H1 (cell line): ENCODE measurements at regions not wholly inside any gene's neighbourhood (a gene's known extent, or its start where the extent isn't known, plus 50 kb on each side); places are given as distances from the start of the nearest gene placed in this dataset.

Experiments used
- CTCF ChIA-PET: fragments of 300-600 bp; sonication (Branson Sonifier 250); formaldehyde crosslinking; loops from one replicate; lab custom pipeline; 2021; ENCODE audit not compliant: partially characterized antibody; lab: Charles Lee
- POLR2A ChIA-PET: fragments of 300-600 bp; sonication (Branson Sonifier 250); formaldehyde crosslinking; loops from one replicate; lab custom pipeline; 2021; ENCODE audit warnings: inconsistent platforms; ENCODE audit not compliant: partially characterized antibody; lab: Charles Lee
- DNase-seq, 2 experiments: peaks; one replicate each; pipeline versions ENCODE4 v3.0.0 to v3.0.0-alpha.2; 2010 to 2022; ENCODE audit warnings: low spot score in 2 of 2, low read depth in 1 of 2, mixed read lengths in 1 of 2
- FAIRE-seq: peaks from 2 replicates; lab custom pipeline; 2011; peaks lifted over from hg19 to GRCh38; lab: Jason Lieb, UNC
- H2AFZ ChIP-seq: 2 replicates; pipeline ENCODE4 v1.8.1; 2012; ENCODE audit warnings: low read length, inconsistent platforms
- H2AK5ac ChIP-seq: 2 replicates; pipeline ENCODE4 v1.6.1; 2013; ENCODE audit warnings: low read depth, low read length
- H2BK120ac ChIP-seq: replicated peaks from 2 replicates; pipeline ENCODE3; 2013; ENCODE audit warnings: low read depth, low read length, inconsistent platforms
- H2BK12ac ChIP-seq: 2 replicates; pipeline ENCODE4 v1.6.1; 2013; ENCODE audit warnings: low read depth, low read length
- H2BK15ac ChIP-seq: 2 replicates; pipeline ENCODE4 v1.6.1; 2013; ENCODE audit warnings: low read length
- H2BK20ac ChIP-seq: 2 replicates; pipeline ENCODE4 v1.6.1; 2013; ENCODE audit warnings: low read length
- H2BK5ac ChIP-seq: 2 replicates; pipeline ENCODE4 v1.6.1; 2013; ENCODE audit warnings: low read depth, low read length
- H3K14ac ChIP-seq: 2 replicates; pipeline ENCODE4 v1.6.1; 2013; ENCODE audit warnings: inconsistent platforms; ENCODE audit not compliant: insufficient read length
- H3K18ac ChIP-seq: 2 replicates; pipeline ENCODE4 v1.6.1; 2013; ENCODE audit warnings: low read length; ENCODE audit errors: extremely low read depth
- H3K23ac ChIP-seq: 2 replicates; pipeline ENCODE4 v1.6.1; 2013; ENCODE audit warnings: inconsistent platforms; ENCODE audit not compliant: insufficient read length
- H3K23me2 ChIP-seq: 2 replicates; pipeline ENCODE4 v1.6.1; 2013; ENCODE audit warnings: low read depth, low read length
- H3K27ac ChIP-seq: 2 replicates; pipeline ENCODE4 v1.6.1; 2011; ENCODE audit warnings: low read depth, low read length, inconsistent platforms
- H3K27me3 ChIP-seq, 4 experiments: replicated peaks in 1 of 4; 1 replicate in 1 of 4; 2 replicates in 3 of 4; pipeline versions ENCODE4 v1.6.1 to v1.8.1; 2011 to 2013; ENCODE audit warnings: low read length in 3 of 4, mild to moderate bottlenecking in 3 of 4, inconsistent platforms in 2 of 4, mixed read lengths in 2 of 4, moderate library complexity in 1 of 4; ENCODE audit not compliant: control insufficient read depth in 3 of 4, insufficient read depth in 3 of 4; ENCODE audit errors: extremely low read depth in 1 of 4
- H3K36me3 ChIP-seq, 4 experiments: 2 replicates each; pipeline versions ENCODE4 v1.6.1 to v1.8.1; 2011 to 2013; ENCODE audit warnings: mild to moderate bottlenecking in 4 of 4, low read length in 3 of 4, moderate library complexity in 2 of 4, control low read depth in 1 of 4, inconsistent platforms in 1 of 4; ENCODE audit not compliant: insufficient read depth in 4 of 4, control insufficient read depth in 2 of 4
- H3K4ac ChIP-seq: replicated peaks from 2 replicates; pipeline ENCODE3; 2013; ENCODE audit warnings: low read length, low read depth, mixed read lengths, inconsistent platforms; ENCODE audit not compliant: insufficient read length
- H3K4me1 ChIP-seq, 4 experiments: replicated peaks in 1 of 4; 1 replicate in 1 of 4; 2 replicates in 3 of 4; pipeline versions ENCODE4 v1.6.1 to v1.8.1; 2011 to 2013; ENCODE audit warnings: low read length in 3 of 4, inconsistent platforms in 2 of 4, mixed read lengths in 1 of 4; ENCODE audit not compliant: insufficient read depth in 4 of 4, control insufficient read depth in 3 of 4
- H3K4me2 ChIP-seq, 2 experiments: 2 replicates each; pipeline versions ENCODE4 v1.6.1 to v1.8.1; 2011 to 2013; ENCODE audit warnings: low read depth in 2 of 2, low read length in 2 of 2, control low read depth in 1 of 2, inconsistent platforms in 1 of 2, mild to moderate bottlenecking in 1 of 2; ENCODE audit not compliant: insufficient read depth in 1 of 2
- H3K4me3 ChIP-seq, 4 experiments: fragments of 200-600, 300-600 bp in 1 of 4; sonication (generic), shearing (Covaris generic), sonication (Bioruptor Twin) in 1 of 4; 2 replicates each; pipeline versions ENCODE4 v1.5.1 to v1.8.1; 2011 to 2016; ENCODE audit warnings: low read length in 4 of 4, low read depth in 3 of 4, control low read depth in 2 of 4, inconsistent platforms in 2 of 4, mild to moderate bottlenecking in 2 of 4, mixed read lengths in 1 of 4, moderate library complexity in 1 of 4; ENCODE audit not compliant: insufficient read depth in 2 of 4; ENCODE audit errors: extremely low read depth in 1 of 4
- H3K56ac ChIP-seq: replicated peaks from 2 replicates; pipeline ENCODE3; 2013; ENCODE audit warnings: low read depth, mild to moderate bottlenecking, mixed read lengths, low read length, inconsistent platforms; ENCODE audit not compliant: insufficient read length
- H3K79me1 ChIP-seq: 2 replicates; pipeline ENCODE4 v1.6.1; 2013; ENCODE audit warnings: low read depth, low read length, control low read depth
- H3K79me2 ChIP-seq, 2 experiments: 2 replicates each; pipeline versions ENCODE4 v1.6.1 to v1.8.1; 2012 to 2013; ENCODE audit warnings: low read length in 2 of 2, mild to moderate bottlenecking in 2 of 2, inconsistent platforms in 1 of 2; ENCODE audit not compliant: insufficient read depth in 2 of 2, control insufficient read depth in 1 of 2
- H3K9ac ChIP-seq, 4 experiments: replicated peaks in 1 of 4; 1 replicate in 1 of 4; 2 replicates in 3 of 4; pipeline versions ENCODE4 v1.6.1 to v1.8.1; 2011 to 2013; ENCODE audit warnings: low read depth in 3 of 4, low read length in 3 of 4, control low read depth in 2 of 4, mild to moderate bottlenecking in 2 of 4, moderate library complexity in 2 of 4, inconsistent platforms in 1 of 4; ENCODE audit errors: extremely low read depth in 1 of 4
- H3K9me3 ChIP-seq, 2 experiments: 2 replicates each; pipeline versions ENCODE4 v1.6.1 to v1.8.1; 2012 to 2013; ENCODE audit warnings: mild to moderate bottlenecking in 2 of 2, moderate library complexity in 2 of 2, control low read depth in 1 of 2, inconsistent platforms in 1 of 2, low read depth in 1 of 2, low read length in 1 of 2, mixed read lengths in 1 of 2; ENCODE audit not compliant: insufficient read depth in 2 of 2
- H4K20me1 ChIP-seq, 2 experiments: replicated peaks in 1 of 2; 2 replicates each; pipeline versions ENCODE3 to v1.8.1; 2011 to 2013; ENCODE audit warnings: inconsistent platforms in 2 of 2, low read length in 2 of 2, mild to moderate bottlenecking in 1 of 2; ENCODE audit not compliant: insufficient read depth in 2 of 2, control insufficient read depth in 1 of 2
- H4K5ac ChIP-seq: 2 replicates; pipeline ENCODE4 v1.6.1; 2013; ENCODE audit warnings: low read length, low read depth, mixed read lengths, inconsistent platforms; ENCODE audit not compliant: insufficient read length
- H4K8ac ChIP-seq: 2 replicates; pipeline ENCODE4 v1.8.0; 2013; ENCODE audit warnings: mild to moderate bottlenecking, moderate library complexity, low read length, inconsistent platforms; ENCODE audit not compliant: insufficient read depth; ENCODE audit errors: extremely low read depth
- H4K91ac ChIP-seq: replicated peaks from 2 replicates; pipeline ENCODE3; 2013; ENCODE audit warnings: low read length, mixed read lengths, inconsistent platforms; ENCODE audit not compliant: insufficient read length
- FOSL1 ChIP-seq: IDR thresholded peaks from 2 replicates; pipeline ENCODE4 v1.6.1; 2011; ENCODE audit warnings: mild to moderate bottlenecking, low read depth, low read length, moderate library complexity; ENCODE audit not compliant: insufficient read depth
- GTF2F1 ChIP-seq: IDR thresholded peaks from 2 replicates; pipeline ENCODE4 v1.6.1; 2012; ENCODE audit warnings: low read depth, low read length, improper control_type of control experiment, borderline replicate concordance
- KDM1A ChIP-seq: fragments of 200-600, 300-600 bp; sonication (generic); IDR thresholded peaks from 2 replicates; pipeline ENCODE4 v1.7.1; 2016; ENCODE audit warnings: mild to moderate bottlenecking, low read length, borderline replicate concordance
- MAFK ChIP-seq: IDR thresholded peaks from 2 replicates; pipeline ENCODE4 v1.6.1; 2012; ENCODE audit warnings: low read depth, mild to moderate bottlenecking, improper control_type of control experiment, low read length
- NANOG ChIP-seq: IDR thresholded peaks from 2 replicates; pipeline ENCODE4 v1.6.1; 2011; ENCODE audit warnings: low read length, low read depth, mild to moderate bottlenecking, inconsistent platforms; ENCODE audit not compliant: insufficient read depth, poor library complexity, severe bottlenecking
- POLR2AphosphoS5 ChIP-seq: IDR thresholded peaks from 2 replicates; pipeline ENCODE4 v1.6.1; 2011; ENCODE audit warnings: low read depth, low read length
- RFX5 ChIP-seq: IDR thresholded peaks from 2 replicates; pipeline ENCODE4 v1.6.1; 2011; ENCODE audit warnings: low read depth, low read length, improper control_type of control experiment, borderline replicate concordance
- RNF2 ChIP-seq: fragments of 200-900, 300-1000 bp; sonication (generic); IDR thresholded peaks from 2 replicates; pipeline ENCODE4 v1.7.1; 2016; ENCODE audit warnings: borderline replicate concordance, low read depth, mild to moderate bottlenecking, antibody characterized with exemption, low read length; ENCODE audit not compliant: poor library complexity, severe bottlenecking; ENCODE audit errors: missing control alignments
- SP2 ChIP-seq: IDR thresholded peaks from 2 replicates; pipeline ENCODE4 v1.6.1; 2012; ENCODE audit warnings: mild to moderate bottlenecking, low read length, inconsistent platforms
- SUZ12 ChIP-seq: fragments of 200-600 bp; sonication (generic); IDR thresholded peaks from 2 replicates; pipeline ENCODE4 v1.6.1; 2012; ENCODE audit warnings: mild to moderate bottlenecking, inconsistent platforms, low read length, moderate library complexity, mixed read lengths
- TEAD4 ChIP-seq: IDR thresholded peaks from 2 replicates; pipeline ENCODE4 v1.6.1; 2012; ENCODE audit warnings: low read depth, low read length, inconsistent platforms, mixed read lengths
- whole genome bisulfite sequencing, 2 experiments: shearing (Covaris generic) in 1 of 2; methylation state at CpG; one replicate each; pipeline versions ENCODE4 v1.1.6 to v1.1.7; 2013 to 2015; ENCODE audit warnings: low lambda C conversion rate in 2 of 2, mixed read lengths in 2 of 2, inconsistent platforms in 1 of 2, low coverage in 1 of 2, missing lambda C conversion rate in 1 of 2; ENCODE audit not compliant: insufficient replicate concordance in 2 of 2, insufficient coverage in 1 of 2, insufficient read length in 1 of 2; ENCODE audit errors: extremely low coverage in 1 of 2, missing lambda C conversion rate in 1 of 2; 5-methylcytosine and 5-hydroxymethylcytosine counted together
- TF ChIP-seq, protein P1 (sequence below): IDR thresholded peaks from 2 replicates; pipeline ENCODE4 v1.6.1; 2012; ENCODE audit warnings: inconsistent platforms
- TF ChIP-seq, protein P2 (sequence below): IDR thresholded peaks from 2 replicates; pipeline ENCODE4 v1.6.1; 2011; ENCODE audit warnings: low read depth, mild to moderate bottlenecking, low read length; ENCODE audit not compliant: insufficient read depth

DNA sequence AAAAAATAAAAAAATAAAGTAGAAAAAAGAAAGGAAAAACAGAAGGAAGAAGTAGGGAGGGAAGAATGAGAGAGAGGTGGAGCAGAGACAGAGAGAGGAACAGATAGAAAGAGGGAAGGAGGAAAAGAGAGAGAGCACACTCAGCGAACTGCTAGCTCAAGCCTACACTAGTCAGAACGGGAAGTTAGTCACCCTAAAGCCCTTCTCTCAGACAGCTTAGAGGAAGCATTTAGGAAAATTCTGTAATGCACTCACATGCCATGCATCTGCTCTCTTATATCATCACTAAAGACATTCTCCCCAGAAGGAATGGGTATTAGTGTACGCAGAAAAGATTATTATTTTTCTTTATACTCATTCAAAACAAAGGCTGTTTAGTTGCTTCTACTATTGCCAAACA lies 68.1 kb upstream of the SULT1C3 start:
- H3K27me3 ChIP-seq = no peaks in the 10 kb centered on the region
- no peak overlapping the region for H2BK120ac ChIP-seq
- no peaks in the 10 kb centered on the region for H3K79me1 ChIP-seq
- H3K56ac ChIP-seq = no peak overlapping the region
- H2BK20ac ChIP-seq = no peak overlapping the region
- no peaks in the 10 kb centered on the region for H3K9me3 ChIP-seq
- no peak overlapping the region for H3K4ac ChIP-seq
- H3K23me2 ChIP-seq = no peaks in the 10 kb centered on the region
- no peak overlapping the region for H3K4me2 ChIP-seq
- no peaks in the 10 kb centered on the region for H3K4me1 ChIP-seq
- no peak overlapping the region for H4K5ac ChIP-seq
- H2AK5ac ChIP-seq = no peak overlapping the region
- H3K18ac ChIP-seq = no peak overlapping the region
- 80% methylated on average over 3 of the region's 3 CpGs; no CpG with 5 or more reads in 1 of the 2 experiments for WGBS, 2 experiments
- H3K14ac ChIP-seq = no peak overlapping the region
- no peak overlapping the region for H2AFZ ChIP-seq
- no peak overlapping the region for H3K4me3 ChIP-seq
- H4K20me1 ChIP-seq = no peaks in the 10 kb centered on the region
- H4K8ac ChIP-seq = no peak overlapping the region
- no peak overlapping the region for H3K23ac ChIP-seq
- no peaks in the 10 kb centered on the region for H3K36me3 ChIP-seq
- FAIRE-seq (no peak), DNase-seq (no peak)
- no peak overlapping the region for H3K9ac ChIP-seq
- no peak overlapping the region for H2BK15ac ChIP-seq
- ChIA-PET POLR2A (no interaction called here), CTCF (interaction anchor here (1.1 to 1.5 kb wide), 4 partner anchors 9 to 235 kb away, joined by 3 to 6 read pairs (median 5); no protein-coding TSS in a partner anchor)
- no peak overlapping the region for H2BK5ac ChIP-seq
- H2BK12ac ChIP-seq = no peak overlapping the region
- no peak overlapping the region for H4K91ac ChIP-seq
- H3K79me2 ChIP-seq = no peaks in the 10 kb centered on the region
- H3K27ac ChIP-seq = no peak overlapping the region
- TF ChIP-seq TEAD4 (no peak), POLR2AphosphoS5 (no peak), SUZ12 (no peak), GTF2F1 (no peak), FOSL1 (no peak), RNF2 (no peak), NANOG (no peak), RFX5 (no peak), SP2 (no peak), KDM1A (no peak), MAFK (no peak)
- TF ChIP-seq, protein P1, sequence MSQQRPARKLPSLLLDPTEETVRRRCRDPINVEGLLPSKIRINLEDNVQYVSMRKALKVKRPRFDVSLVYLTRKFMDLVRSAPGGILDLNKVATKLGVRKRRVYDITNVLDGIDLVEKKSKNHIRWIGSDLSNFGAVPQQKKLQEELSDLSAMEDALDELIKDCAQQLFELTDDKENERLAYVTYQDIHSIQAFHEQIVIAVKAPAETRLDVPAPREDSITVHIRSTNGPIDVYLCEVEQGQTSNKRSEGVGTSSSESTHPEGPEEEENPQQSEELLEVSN = no peak
- TF ChIP-seq, protein P2, sequence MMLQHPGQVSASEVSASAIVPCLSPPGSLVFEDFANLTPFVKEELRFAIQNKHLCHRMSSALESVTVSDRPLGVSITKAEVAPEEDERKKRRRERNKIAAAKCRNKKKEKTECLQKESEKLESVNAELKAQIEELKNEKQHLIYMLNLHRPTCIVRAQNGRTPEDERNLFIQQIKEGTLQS = no peak
